WI38 (cell line): ENCODE measurements at regions not wholly inside any gene's neighbourhood (a gene's known extent, or its start where the extent isn't known, plus 50 kb on each side); places are given as distances from the start of the nearest gene placed in this dataset.

ENCODE experiments used
- H3K4me3 ChIP-seq: 2 replicates; pipeline ENCODE4 v1.5.1; 2011; ENCODE audit warnings: low read depth, mild to moderate bottlenecking, control low read depth, low read length
- CTCF ChIP-seq: IDR thresholded peaks from 2 replicates; pipeline ENCODE4 v1.5.1; 2012; ENCODE audit warnings: low read depth, mild to moderate bottlenecking, control low read depth, low read length

GRCh38 chr22:26780521-26780920 lies 123.1 kb downstream of the MIAT start:
- H3K4me3 ChIP-seq, result no peak overlapping the region
- no peak for TF ChIP-seq CTCF

GRCh38 chr22:26781062-26781461 lies 123.7 kb downstream of the MIAT start:
- no peak for TF ChIP-seq CTCF
- no peak overlapping the region for H3K4me3 ChIP-seq

GRCh38 chr22:26781596-26781995 lies 124.2 kb downstream of the MIAT start:
- no peak for TF ChIP-seq CTCF
- H3K4me3 ChIP-seq, result no peak overlapping the region

- no peak overlapping the region for H3K4me3 ChIP-seq
These were observed 126.5 kb downstream of the MIAT start for GRCh38 chr22:26783885-26784284.

GRCh38 chr22:26784772-26785171 lies 127.4 kb downstream of the MIAT start:
- H3K4me3 ChIP-seq, result no peak overlapping the region
- no peak for TF ChIP-seq CTCF

More at GRCh38 chr22:26783885-26784284, 126.5 kb downstream of the MIAT start:
- TF ChIP-seq CTCF, result no peak

- H3K4me3 ChIP-seq, result no peak overlapping the region
- no peak for TF ChIP-seq CTCF
These were observed 128.5 kb downstream of the MIAT start for GRCh38 chr22:26785932-26786331.

- no peak overlapping the region for H3K4me3 ChIP-seq
- no peak for TF ChIP-seq CTCF
These were observed 129.0 kb downstream of the MIAT start for GRCh38 chr22:26786398-26786797.
